Endothelial cell of umbilical vein (primary cell): ENCODE measurements at regions not wholly inside any gene's neighbourhood (a gene's known extent, or its start where the extent isn't known, plus 50 kb on each side); places are given as distances from the start of the nearest gene placed in this dataset.

Experiments used
- CTCF ChIP-seq, 2 donors: IDR thresholded peaks; 1 replicate in 1 of 2; 2 replicates in 1 of 2; pipeline ENCODE4 v1.5.1; 2011; ENCODE audit warnings: low read length in 2 of 2, mild to moderate bottlenecking in 2 of 2, moderate library complexity in 2 of 2, control low read depth in 1 of 2, inconsistent platforms in 1 of 2, low read depth in 1 of 2; ENCODE audit not compliant: insufficient read depth in 1 of 2; ENCODE audit errors: extremely low read depth in 1 of 2
- JUN ChIP-seq: IDR thresholded peaks from 2 replicates; pipeline ENCODE4 v1.6.1; 2011; ENCODE audit warnings: borderline replicate concordance, low read depth; ENCODE audit not compliant: insufficient read length, insufficient read depth
- MAX ChIP-seq: IDR thresholded peaks from 2 replicates; pipeline ENCODE4 v1.6.1; 2011; ENCODE audit not compliant: insufficient read depth, insufficient read length
- MYC ChIP-seq: IDR thresholded peaks from one replicate; pipeline ENCODE4 v1.6.1; 2011; ENCODE audit warnings: mild to moderate bottlenecking, low read depth, low read length
- POLR2A ChIP-seq: IDR thresholded peaks from 2 replicates; pipeline ENCODE4 v1.6.1; 2012; ENCODE audit warnings: low read depth, mild to moderate bottlenecking, control low read depth, low read length
- POLR2AphosphoS5 ChIP-seq: IDR thresholded peaks from 2 replicates; pipeline ENCODE4 v1.6.1; 2012; ENCODE audit warnings: low read depth, mild to moderate bottlenecking, control low read depth, low read length, moderate library complexity; ENCODE audit not compliant: insufficient read depth

GRCh38 chr20:21016751-21017150 lies 89.4 kb downstream of the LINC00237 start:
- TF ChIP-seq CTCF (IDR thresholded peaks at IDR 0.05; ENCODE audit: extremely low read depth in 1 of 2, insufficient read depth in 1 of 2, low read depth in 1 of 2, low read length in 2 of 2), result no peak
- TF ChIP-seq POLR2A, result no peak
- TF ChIP-seq MYC, result no peak
- no peak for TF ChIP-seq MAX
- TF ChIP-seq POLR2AphosphoS5, result no peak
- TF ChIP-seq JUN, result no peak
